Mesothelial cell of epicardium (in vitro differentiated cells): ENCODE measurements at regions not wholly inside any gene's neighbourhood (a gene's known extent, or its start where the extent isn't known, plus 50 kb on each side); places are given as distances from the start of the nearest gene placed in this dataset.

Experiments
- DNase-seq, 2 experiments: peaks; one replicate each; pipeline ENCODE4 v3.0.0; 2021; ENCODE audit warnings: low spot score in 2 of 2; ENCODE audit not compliant: unreplicated experiment in 2 of 2
- H3K27ac Mint-ChIP-seq: 2 replicates; pipeline ENCODE4 v1.8.0; 2021; ENCODE audit warnings: mixed read lengths
- H3K27me3 Mint-ChIP-seq: 2 replicates; pipeline ENCODE4 v1.8.0; 2021; ENCODE audit warnings: low read depth, mixed read lengths
- H3K36me3 Mint-ChIP-seq: 2 replicates; pipeline ENCODE4 v1.8.0; 2021; ENCODE audit warnings: mixed read lengths
- H3K4me1 Mint-ChIP-seq: 2 replicates; pipeline ENCODE4 v1.8.0; 2021; ENCODE audit warnings: mixed read lengths
- H3K4me3 Mint-ChIP-seq: 2 replicates; pipeline ENCODE4 v1.8.0; 2021; ENCODE audit warnings: mild to moderate bottlenecking, moderate library complexity, mixed read lengths
- H3K9me3 Mint-ChIP-seq: 2 replicates; pipeline ENCODE4 v1.8.0; 2021; ENCODE audit warnings: mixed read lengths
- TF ChIP-seq, protein P1 (sequence below): fragments of 200-600 bp; sonication (generic); IDR thresholded peaks from one replicate; pipeline ENCODE4 v1.5.0; 2021; ENCODE audit warnings: antibody characterized with exemption; ENCODE audit not compliant: unreplicated experiment

DNA sequence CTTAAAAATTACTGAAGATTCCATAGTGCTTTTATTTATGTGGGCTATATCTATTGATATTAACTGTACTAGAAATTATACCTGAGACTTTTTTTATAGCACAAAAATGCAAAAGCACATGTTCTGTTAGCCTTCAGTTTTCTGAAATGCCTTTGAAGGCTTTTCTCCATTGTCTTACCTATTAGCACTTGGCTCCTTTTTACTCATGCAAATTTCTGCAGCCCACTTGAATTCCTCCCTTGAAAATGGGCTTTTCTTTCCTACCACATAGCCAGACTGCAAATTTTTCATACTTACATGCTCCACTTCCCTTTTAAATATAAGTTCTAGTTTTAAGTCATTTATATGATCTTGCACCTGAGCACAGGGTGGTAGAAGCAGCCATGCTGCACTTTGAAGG lies 453.0 kb upstream of the TRIB2 start:
- Mint-ChIP-seq H3K9me3 (peaks cover 3% of the 10 kb centered on the region), H3K4me3 (no peak overlapping the region), H3K4me1 (peaks cover 7% of the 10 kb centered on the region), H3K27ac (no peak overlapping the region), H3K36me3 (no peaks in the 10 kb centered on the region), H3K27me3 (peaks cover 2% of the 10 kb centered on the region)
- DNase-seq: no peak
- TF ChIP-seq, protein P1, sequence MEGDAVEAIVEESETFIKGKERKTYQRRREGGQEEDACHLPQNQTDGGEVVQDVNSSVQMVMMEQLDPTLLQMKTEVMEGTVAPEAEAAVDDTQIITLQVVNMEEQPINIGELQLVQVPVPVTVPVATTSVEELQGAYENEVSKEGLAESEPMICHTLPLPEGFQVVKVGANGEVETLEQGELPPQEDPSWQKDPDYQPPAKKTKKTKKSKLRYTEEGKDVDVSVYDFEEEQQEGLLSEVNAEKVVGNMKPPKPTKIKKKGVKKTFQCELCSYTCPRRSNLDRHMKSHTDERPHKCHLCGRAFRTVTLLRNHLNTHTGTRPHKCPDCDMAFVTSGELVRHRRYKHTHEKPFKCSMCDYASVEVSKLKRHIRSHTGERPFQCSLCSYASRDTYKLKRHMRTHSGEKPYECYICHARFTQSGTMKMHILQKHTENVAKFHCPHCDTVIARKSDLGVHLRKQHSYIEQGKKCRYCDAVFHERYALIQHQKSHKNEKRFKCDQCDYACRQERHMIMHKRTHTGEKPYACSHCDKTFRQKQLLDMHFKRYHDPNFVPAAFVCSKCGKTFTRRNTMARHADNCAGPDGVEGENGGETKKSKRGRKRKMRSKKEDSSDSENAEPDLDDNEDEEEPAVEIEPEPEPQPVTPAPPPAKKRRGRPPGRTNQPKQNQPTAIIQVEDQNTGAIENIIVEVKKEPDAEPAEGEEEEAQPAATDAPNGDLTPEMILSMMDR: no peak

DNA sequence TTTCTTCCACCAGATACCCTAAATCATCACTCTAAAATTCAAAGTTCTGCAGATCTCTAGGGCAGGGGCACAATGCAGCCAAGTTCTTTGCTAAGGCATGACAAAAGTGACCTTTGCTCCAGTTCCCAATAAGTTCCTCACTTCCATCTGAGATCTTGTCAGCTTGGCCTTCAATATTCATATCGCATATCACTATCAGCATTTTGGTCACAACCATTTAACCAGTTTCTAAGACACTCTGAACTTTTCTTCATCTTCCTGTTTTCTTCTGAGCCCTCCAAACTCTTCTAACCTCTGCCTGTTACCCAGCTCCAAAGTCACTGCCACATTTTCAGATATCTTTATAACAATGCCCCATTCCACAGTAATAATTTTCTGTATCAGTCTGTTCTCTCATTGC lies 452.6 kb upstream of the TRIB2 start:
- TF ChIP-seq, protein P1: no peak
- Mint-ChIP-seq H3K27ac (no peak overlapping the region), H3K9me3 (peaks cover 3% of the 10 kb centered on the region), H3K4me3 (no peak overlapping the region), H3K27me3 (peaks cover 2% of the 10 kb centered on the region), H3K4me1 (peaks cover 10% of the 10 kb centered on the region), H3K36me3 (no peaks in the 10 kb centered on the region)
- no peak for DNase-seq

DNA sequence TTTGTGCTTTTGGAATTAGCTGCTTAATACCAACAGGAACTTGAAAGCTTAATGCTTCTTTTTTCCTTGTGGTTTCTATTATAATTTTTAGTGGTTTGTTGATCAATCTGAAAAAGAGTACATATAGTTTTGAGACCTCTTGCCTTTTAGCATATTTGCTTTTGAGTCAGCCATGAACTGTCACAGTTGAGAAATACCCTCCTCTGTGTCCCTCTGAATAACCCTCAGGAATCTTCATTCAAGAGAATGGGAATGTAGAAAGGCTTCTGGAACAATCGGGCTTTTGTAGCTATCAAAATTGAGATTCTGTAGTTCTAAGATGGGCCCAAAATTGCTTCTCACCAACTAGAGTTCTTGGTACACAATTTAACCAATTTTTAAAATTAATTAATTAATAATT lies 451.1 kb upstream of the TRIB2 start:
- Mint-ChIP-seq H3K36me3 (no peaks in the 10 kb centered on the region), H3K4me1 (peaks cover 14% of the 10 kb centered on the region), H3K27me3 (peaks cover 2% of the 10 kb centered on the region), H3K27ac (no peak overlapping the region), H3K9me3 (peaks cover 3% of the 10 kb centered on the region), H3K4me3 (no peak overlapping the region)
- DNase-seq: no peak
- TF ChIP-seq, protein P1: no peak

DNA sequence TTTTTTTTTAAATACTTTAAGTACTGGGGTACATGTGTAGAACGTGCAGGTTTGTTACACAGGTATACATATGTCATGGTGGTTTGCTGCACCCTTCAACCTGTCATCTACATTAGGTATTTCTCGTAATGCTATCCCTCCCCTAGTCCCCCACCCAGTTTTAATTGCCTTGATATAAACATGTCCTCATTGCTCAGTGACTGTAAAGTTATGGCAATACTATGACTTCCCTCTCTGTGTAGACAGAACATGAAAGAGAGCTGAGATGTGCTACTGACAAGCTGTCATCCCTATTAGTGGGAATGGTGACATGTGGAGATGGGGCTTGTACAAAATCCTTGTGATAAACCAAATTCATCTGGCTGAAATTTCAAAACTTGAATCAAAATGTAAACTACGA lies 449.7 kb upstream of the TRIB2 start:
- Mint-ChIP-seq H3K27ac (no peak overlapping the region), H3K4me3 (no peak overlapping the region), H3K9me3 (no peaks in the 10 kb centered on the region), H3K36me3 (no peaks in the 10 kb centered on the region), H3K4me1 (peaks cover 14% of the 10 kb centered on the region), H3K27me3 (peaks cover 2% of the 10 kb centered on the region)
- TF ChIP-seq, protein P1: no peak
- no peak for DNase-seq

DNA sequence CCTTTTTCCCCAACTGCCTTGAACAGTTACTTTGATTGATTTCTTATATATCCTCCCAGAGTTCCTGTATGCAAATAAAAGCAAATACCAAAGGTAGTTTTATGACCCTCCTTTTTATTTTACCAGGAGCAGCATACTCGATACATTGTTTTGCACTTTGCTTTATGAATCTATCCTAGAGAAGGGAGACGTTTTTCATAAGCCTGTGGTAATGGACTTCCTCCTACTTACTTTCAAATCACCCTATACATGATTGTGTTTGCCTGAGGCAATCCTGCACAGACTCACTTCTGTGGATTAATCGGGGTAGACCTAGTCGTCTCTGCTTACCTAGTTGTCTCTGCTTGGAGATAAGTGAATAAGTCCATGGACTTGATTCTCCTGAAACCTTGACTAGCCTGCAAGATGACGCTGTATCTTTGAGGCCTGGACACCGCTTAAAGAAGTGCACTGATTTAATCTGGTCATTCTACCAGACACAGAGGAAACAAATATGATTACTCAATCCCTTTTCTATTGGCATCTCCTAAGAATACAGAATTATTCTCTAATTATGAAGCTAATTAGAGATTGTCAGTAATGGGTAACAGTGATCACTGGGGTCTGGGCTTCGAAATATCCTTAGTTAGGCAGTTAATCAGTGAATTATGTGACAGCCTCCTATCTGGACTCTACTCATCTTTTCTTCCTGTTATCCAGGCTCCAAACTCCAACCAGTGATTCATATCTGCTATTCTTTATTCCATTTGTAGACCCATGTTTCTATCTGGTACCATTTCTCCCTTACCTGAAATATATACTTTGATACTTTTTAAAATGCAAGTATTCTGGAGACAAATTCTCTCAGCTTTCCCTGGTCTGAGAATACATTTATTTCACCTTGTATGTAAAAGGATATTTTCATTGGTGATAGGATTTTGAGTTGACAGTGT lies 447.4 kb upstream of the TRIB2 start:
- TF ChIP-seq, protein P1: no peak
- Mint-ChIP-seq H3K4me1 (peaks cover 7% of the 10 kb centered on the region), H3K4me3 (no peak overlapping the region), H3K9me3 (peaks cover under 1% of the 10 kb centered on the region), H3K27me3 (peaks cover 2% of the 10 kb centered on the region), H3K36me3 (no peaks in the 10 kb centered on the region), H3K27ac (no peak overlapping the region)
- DNase-seq: no peak
